Right forelimb (tissue), 1 donor: ENCODE measurements at regions not wholly inside any gene's neighbourhood (a gene's known extent, or its start where the extent isn't known, plus 50 kb on each side); places are given as distances from the start of the nearest gene placed in this dataset.
"Not testable (repeated sequence)": the region's sequence is repeated elsewhere in the genome, so short reads cannot be mapped to it uniquely, and the experiment has no call there.

ENCODE experiments used
- DNase-seq: peaks from one replicate; pipeline ENCODE4 v3.0.0-alpha.2; 2018

DNA sequence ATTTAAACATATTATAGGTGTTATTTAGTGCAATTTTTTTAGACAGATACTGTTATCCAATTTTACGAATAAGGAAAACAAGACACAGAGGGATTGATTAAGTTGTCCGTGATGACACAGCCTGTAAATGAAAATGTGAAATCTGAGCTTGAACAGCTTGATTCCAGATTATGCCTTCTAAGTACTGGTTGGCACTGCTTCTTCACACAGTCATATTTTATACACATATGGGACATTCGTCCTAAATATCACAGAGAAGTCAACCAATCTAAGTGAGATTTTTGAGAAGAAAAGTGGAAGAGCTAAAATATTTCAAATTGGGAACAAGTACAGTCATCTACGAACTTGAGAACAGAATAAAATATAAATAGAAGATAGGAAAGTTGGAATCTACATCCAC, 756.3 kb downstream of the BCKDHB start:
- DNase-seq: no peak

DNA sequence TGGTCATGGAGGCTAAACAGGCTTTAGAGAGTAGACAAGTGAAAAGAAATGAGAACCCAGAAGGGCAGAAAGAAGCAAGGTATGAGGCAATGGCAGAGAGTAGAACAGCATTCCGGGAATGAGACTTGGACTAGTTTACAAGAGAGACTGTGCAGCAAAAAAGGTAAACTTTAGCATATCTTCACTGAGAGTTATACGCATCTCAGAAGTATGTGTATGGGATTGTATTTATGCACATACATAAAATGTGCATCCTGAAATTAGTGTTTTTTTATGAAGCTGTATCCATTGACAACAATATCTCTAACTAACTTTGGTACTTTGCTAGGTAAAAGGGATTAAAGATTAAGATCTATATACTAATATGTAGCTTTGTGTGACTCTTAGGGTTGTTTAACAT, 753.6 kb downstream of the BCKDHB start:
- DNase-seq: no peak

DNA sequence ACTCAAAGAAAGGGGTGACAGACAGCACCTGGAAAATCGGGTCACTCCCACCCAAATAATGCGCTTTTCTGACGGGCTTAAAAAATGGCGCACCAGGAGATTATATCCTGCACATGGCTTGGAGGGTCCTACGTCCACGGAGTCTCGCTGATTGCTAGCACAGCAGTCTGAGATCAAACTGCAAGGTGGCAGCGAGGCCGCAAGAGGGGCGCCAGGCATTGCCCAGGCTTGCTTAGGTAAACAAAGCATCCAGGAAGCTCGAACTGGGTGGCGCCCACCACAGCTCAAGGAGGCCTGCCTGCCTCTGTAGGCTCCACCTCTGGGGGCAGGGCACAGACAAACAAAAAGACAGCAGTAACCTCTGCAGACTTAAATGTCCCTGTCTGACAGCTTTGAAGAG, 741.5 kb downstream of the BCKDHB start:
- not testable (repeated sequence) for DNase-seq

DNA sequence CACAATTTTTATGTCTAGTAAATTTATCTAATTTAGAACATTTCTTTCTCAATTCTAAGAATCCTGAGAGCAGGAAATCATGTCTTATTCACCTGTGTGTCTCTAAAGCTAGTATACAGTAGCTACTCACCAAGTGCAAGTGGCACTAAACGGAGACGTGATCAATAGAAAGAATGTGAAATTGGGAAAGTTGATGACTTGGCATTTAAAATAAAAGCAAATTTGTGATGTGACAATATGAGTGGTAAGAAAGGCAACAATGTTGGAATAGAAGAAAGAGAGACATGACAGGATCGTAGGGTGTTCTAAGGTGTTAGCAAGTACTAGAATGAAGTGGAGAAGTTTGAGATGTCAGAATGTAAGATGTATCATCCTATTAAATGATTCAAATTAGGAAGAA, 725.9 kb downstream of the BCKDHB start:
- DNase-seq: no peak

DNA sequence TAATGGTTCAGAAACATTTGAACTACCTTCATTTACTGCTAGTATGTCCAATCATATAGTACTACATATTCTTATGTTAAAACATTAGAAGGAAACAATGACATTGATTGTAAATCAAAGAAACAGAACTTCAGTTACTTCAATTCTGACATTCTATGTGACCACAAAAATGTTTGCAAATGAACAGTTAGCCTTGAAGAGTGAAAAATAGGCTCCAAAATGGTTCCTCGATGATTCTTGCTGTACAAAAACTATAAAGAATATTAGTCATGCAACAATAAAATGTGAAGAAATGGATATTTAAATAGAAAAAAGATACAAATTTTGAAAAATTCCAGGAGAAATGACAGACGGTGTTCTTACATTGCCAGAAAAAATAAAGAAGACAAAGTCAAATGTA, 686.9 kb downstream of the BCKDHB start:
- DNase-seq: no peak

DNA sequence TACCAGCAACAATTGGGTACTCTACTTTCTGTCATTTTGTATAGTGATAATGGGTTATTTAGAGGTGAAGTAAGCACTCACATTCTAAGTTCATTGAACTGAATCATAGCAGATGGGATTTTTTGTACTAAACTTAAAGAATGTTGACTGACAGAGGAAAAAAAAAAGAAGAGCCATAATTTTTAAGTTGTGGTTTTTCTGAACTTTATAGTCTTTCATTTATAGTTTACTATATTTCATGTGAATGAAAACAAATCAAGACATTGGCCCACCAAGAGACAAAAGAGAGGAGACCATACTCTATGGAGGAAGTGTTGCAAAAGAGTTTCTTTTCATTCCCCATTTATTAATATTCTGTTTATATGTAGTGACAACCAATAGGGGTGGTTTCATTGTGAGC, 685.7 kb downstream of the BCKDHB start:
- DNase-seq: no peak

DNA sequence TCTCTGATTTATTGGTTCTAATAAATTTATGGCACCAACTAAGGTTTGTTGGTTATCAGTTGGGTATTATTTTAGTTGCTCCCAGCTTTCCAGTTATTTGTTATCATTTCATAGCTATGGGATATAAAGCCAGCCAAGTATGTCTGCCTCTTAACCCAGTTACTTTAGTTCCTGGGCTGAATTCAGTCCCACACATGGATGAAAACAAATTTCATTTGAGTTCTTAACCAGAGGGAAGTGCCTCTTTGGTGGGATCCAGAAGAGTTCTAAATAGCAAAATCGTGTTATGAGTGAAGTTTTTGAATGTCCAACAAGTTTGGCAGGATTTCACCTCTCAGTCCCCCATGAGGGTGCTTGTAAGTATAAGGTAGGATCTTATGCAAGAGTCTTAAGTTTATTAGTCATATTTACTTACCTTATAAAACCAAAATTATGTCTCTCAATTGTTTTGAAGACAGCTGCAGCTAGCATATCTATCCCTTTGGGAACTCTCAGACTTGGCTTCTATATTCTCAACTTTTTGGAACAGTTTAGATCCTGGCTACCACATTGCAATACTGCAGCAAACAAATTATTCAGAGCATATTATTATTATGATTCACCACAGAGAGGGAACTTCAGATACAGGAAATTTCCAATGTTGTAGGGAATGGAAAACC, 683.6 kb downstream of the BCKDHB start:
- no peak for DNase-seq

DNA sequence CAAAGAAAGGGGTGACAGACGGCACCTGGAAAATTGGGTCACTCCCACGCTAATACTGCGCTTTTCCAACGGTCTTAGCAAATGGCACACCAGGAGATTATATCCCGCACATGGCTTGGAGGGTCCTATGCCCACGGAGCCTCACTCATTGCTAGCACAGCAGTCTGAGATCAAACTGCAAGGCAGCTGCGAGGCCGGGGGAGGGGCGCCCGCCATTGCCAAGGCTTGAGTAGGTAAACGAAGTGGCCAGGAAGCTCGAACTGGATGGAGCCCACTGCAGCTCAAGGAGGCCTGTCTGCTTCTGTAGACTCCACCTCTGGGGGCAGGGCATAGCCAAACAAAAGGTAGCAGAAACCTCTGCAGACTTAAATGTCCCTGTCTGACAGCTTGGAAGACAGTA, 676.8 kb downstream of the BCKDHB start:
- DNase-seq: not testable (repeated sequence)

DNA sequence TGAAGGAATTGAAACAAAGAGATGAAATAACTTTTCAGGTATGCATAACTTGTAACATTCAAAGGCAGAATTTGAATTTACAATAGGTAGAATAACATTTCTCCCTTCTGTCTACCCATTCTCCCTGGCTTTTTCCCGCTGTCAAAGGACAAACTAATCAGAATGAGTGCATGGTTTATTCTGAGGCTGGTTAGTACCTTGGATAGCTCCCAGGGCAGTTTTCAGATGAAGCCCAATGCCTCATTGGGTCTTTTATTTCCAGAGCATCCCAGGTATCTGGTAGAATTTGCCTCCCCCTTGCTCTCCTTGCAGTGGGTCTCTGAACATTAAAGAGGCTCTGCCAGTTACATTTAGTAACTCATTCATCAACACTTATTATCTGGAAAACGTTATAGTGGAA, 665.5 kb downstream of the BCKDHB start:
- no peak for DNase-seq

DNA sequence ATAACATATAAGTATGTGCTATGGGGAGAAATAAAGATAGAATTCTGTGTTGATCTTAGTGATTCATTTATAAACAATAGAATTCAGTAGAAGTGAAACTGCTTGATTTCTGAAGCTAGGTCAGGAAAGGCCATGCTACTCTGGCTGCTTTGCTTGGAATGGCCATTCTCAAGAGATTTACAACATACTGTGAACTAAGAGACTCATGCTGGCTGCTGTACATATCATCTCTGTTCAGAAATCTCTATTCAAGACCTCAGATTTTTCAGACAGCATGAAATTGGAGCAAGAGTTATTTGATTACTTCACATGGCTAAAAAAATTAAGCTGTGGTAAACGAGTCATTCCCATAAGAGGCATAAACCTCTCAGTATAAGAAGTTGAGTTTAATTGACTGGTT, 662.6 kb downstream of the BCKDHB start:
- DNase-seq: no peak

DNA sequence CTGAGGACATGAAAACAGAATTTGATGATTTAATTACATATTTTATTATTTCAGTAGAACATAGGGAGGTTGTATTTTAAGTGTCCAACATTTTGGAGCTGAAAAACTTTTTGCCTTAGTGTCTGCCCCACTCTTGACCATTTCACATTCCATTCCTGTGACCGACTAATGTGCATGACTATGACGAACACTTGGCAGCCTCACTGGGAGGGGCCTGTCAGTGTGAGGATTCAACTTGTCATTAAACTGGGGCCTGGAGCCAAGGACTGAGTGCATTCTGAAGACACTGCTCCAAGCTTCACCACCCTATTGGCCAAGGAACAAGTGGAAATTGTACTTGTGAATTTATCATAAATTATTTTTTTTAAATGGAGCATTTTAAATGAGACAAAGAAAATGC, 661.3 kb downstream of the BCKDHB start:
- DNase-seq: peak; percentile 49

DNA sequence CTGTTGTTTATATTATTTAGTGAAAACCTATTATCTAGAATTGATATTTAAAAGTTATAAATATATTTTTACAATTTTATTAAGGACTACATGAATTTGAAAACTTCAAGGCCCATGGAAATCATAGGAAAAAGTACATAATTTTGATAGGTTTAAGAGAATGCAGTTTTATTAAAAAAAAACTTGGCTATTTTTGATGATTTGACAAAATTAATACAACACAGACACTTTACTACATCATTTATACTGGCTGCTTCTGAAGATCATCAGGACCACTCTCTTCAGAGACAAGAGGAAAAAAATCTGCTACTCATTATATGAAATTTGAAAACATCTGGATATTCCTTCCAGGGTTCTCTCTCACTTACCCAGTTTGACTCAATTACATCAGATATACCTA, 637.7 kb downstream of the BCKDHB start:
- DNase-seq: no peak

DNA sequence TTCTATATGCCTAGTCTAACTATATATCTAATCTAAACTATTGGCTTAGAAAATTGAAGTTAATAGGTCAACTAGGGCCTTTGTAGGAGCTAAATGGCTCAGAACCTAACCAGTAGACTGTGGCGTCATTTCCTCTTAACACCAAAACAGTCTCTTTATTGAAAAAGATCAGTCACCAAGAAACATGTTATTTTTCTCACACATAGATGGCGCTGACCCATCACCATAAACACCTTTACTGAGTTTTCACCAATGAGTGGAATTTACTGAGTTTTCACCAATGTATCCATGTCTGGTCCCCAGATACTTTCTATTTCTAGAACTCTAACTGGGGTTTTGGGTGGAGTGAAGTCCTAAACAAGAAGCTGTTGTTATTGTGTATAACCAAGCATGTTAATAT, 636.0 kb downstream of the BCKDHB start:
- DNase-seq: no peak

DNA sequence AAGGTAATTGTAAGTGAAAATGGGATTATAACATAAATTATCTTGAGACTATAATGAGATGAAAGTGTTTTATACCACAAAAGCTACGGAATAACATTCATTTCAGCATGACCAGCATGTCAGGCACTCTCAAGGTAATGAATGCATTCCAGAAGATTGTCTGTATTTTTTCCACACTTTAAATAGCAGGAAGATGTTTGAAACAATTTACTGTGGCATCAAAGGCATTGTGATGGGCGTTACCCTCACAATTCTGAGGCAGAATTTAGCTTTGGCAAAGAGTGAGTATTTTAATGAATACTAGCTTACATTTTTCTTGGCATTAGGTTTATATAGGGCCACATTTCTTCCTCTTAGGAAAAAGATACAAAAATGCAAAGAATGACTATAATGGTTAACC, 627.2 kb downstream of the BCKDHB start:
- DNase-seq: no peak

DNA sequence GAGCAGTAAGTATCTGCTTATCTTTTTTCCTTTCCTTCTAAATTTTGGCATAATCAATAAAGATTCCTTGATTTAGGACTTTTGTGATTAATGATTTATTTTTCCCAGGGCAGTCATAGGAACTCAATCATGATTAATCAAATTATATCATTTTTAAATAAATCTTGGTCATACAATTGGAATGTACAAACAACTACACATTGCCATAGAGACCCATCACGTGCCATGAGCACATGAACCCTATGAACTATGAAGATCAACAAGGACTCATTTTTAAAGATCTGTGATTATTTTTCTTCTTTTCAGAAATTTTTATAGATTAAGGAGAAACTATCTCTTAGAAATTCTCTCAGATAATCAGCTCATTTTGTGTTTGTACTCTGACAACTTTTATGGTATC, 622.4 kb downstream of the BCKDHB start:
- no peak for DNase-seq

DNA sequence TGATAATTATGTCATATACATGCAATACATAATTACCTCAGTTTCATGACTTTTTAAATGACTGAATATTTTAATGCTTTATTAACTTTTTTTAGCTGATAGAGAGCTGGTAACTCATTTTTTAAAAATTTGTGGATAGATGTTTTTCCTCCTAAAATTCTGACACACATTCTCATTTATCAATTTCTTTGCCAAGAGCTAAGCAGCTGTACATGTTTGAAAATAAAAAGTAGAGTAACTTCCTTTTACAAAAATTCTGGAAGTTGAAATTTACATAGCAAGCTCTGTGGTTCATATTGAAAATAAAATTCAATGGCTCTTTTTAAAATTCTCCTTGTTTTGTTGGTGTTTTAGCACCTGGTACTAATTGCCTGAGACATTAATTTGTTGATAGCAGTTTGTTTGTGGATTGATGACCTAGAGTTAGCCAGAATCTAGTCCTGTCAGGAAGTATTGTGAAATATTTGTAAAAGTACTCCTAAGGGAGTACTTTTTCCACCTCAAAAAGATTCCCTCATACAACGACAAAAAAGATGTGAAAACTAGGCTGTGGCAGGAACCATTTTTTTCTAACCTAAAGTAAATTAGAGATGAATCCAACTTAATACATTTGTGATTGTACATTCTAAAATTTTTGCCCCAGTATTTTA, 621.8 kb downstream of the BCKDHB start:
- DNase-seq: no peak

DNA sequence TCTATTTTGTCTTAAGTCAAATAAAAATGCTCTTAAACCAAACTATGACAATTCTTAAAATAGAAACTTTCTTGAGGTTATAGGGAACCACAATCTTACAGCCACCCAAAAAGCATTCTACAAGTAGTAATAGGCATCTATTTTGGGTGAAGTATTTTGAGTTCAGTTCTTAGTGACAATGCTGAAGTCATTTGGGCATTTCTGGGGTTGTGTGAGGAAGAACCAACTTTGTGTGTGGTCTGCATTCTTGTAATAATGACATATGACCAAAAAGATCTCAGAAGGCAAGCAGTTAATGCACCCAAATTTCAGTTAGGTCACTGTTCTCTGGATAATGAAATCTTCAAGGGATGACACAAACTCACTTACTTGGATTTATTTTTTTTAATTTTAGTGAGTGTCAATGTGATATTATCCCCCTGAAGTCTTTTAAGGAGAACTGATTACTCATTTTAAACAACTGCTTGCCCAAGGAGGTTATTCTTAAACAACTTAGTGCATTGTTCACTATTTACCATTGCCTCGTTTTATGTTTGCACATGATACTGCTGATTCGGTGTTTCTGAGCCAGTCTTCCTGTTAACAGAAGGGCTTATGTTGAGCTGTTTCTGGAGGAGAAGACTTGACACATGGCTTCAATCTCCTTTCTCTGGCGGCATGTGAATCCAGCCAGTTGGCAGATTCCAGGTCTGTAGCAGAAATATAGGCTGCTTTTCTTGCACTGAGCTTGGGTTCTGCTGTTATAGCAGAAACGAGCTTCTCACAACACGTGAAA, 618.9 kb downstream of the BCKDHB start:
- DNase-seq: no peak

DNA sequence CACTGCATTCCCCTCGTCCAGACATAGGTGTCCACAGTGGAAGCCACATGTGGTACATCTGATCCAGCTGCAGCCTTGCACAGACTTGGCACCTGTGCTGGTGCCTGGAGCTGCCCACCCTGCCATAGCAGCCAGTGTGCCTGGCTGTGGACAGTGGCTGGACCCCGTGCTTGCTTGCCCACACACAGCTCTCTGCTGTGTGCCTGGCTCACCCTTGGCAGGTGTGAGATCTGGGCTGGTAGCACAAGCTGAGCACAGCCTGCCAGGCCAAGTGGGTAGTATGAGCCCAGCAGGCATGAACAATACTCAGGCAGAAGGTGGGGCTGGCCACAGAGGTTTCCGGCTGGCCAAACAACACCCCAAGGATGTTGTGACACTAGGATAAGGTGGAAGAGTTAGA, 614.4 kb downstream of the BCKDHB start:
- DNase-seq: no peak

DNA sequence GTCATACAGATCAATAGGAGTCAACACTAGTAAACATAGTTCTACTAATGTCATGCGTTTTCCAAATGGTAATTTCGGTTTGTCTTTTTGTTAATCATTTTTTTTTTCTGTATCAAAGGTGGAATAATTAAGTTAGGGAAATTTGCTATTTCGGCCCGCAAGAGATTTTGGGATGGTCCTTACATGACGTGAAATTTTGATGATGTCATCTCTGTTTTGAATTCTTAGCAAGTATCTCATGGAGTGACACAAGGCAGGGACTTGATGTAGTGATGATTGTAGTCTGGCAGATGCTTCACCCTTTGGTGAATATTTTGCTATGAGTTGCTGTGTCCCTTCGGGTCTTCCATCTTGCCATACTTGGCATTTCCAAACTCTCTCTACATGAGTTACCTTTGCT, 608.0 kb downstream of the BCKDHB start:
- DNase-seq: no peak

DNA sequence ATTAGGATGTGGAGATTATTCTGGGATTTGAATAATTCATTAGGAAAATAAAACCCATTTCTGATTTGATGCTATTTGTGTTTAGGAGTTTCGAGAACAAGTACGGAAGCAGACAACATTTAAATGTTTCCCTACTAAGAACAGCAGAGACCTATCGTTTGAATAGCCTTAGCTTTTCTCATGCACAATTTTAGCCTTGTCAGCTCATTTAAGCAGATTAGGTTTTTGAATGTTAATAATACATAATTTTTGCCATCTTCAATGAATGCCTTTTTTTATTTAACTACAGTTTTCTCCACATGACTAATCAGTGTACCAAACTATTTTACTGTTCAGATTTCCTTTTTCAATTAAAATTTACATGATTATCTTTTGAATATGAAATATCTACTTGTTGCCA, 592.0 kb downstream of the BCKDHB start:
- no peak for DNase-seq

DNA sequence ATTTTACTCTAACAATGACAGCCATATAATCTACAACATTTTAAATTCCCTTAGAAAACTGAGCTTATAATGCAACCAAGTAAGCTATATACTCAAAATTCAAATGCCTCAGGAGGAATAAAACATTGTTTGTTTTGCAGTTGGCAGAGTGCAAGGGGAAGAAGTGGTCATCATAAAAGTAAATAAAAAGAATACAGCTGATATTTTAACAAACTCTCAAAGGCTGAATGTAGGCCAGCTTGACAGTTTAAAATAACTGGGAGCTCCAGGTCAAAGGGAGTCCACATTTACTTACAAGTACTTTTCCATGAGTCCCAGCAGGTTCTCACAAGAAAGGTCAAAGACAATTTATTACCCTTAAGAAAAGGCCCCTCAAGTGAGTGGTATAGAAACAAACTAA, 589.8 kb downstream of the BCKDHB start:
- DNase-seq: no peak

DNA sequence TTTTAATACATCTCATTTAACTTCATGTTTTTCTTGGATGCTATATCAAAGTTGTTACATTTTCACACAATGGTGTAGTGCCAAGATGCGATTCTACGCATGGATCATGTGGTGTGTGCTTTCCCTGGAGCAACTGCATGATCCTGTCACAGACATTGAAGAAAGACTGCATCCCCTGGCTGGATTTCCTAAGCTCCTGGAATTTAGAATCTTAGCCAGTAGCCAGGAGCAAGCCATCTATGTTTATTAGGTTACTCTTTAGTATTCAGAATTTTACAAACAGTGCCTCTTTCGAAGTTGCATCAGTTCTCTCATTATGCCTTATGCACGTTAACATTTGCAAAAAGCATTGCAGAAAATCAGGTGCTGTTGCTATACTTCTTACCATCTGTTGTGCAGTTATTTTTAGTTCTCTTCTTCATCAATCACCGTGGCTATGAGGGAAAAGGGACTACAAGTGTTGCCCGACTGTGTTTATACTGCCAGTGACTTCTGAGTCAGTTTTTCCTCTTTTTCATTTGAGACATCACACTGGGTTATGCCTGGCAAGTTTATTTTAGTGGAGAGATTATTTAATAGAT, 584.2 kb downstream of the BCKDHB start:
- no peak for DNase-seq

DNA sequence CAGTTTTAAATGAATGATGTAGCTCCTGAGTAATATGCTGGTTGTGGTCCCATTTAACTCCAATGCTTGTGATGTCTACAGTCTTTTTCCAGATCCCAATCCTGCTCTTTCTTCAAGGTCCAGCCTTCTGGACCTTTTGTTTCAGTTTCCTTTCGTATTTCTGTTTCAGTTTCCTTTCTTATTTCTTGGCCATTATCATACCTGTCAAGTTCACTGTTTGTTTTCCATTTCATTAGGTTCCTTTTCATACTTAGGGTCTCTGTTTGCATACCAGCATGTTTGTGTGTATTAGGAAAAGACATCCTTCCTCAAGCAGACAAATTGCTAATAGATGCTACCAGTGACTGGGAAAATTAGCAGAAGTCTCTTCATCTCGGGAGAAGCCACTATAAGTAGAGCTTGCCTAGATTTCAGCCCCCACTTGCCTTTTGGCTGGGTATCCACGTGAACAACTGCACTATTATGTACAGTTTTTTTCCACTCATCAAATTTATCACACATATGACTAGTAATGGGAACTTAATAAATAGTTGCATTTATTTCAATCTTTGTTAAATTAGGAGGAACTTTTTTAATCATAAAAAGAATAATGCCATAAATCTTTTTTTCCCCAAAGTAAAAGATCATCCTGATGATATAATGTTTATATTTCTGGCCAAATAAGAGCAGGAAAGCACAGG, 583.4 kb downstream of the BCKDHB start:
- no peak for DNase-seq
